H1 (cell line): ENCODE measurements at regions not wholly inside any gene's neighbourhood (a gene's known extent, or its start where the extent isn't known, plus 50 kb on each side); places are given as distances from the start of the nearest gene placed in this dataset.

ENCODE experiments used
- CTCF ChIA-PET: fragments of 300-600 bp; sonication (Branson Sonifier 250); formaldehyde crosslinking; loops from one replicate; lab custom pipeline; 2021; ENCODE audit not compliant: partially characterized antibody; lab: Charles Lee
- POLR2A ChIA-PET: fragments of 300-600 bp; sonication (Branson Sonifier 250); formaldehyde crosslinking; loops from one replicate; lab custom pipeline; 2021; ENCODE audit warnings: inconsistent platforms; ENCODE audit not compliant: partially characterized antibody; lab: Charles Lee
- DNase-seq, 2 experiments: peaks; one replicate each; pipeline versions ENCODE4 v3.0.0 to v3.0.0-alpha.2; 2010 to 2022; ENCODE audit warnings: low spot score in 2 of 2, low read depth in 1 of 2, mixed read lengths in 1 of 2
- FAIRE-seq: peaks from 2 replicates; lab custom pipeline; 2011; peaks lifted over from hg19 to GRCh38; lab: Jason Lieb, UNC
- H2AFZ ChIP-seq: 2 replicates; pipeline ENCODE4 v1.8.1; 2012; ENCODE audit warnings: low read length, inconsistent platforms
- H2AK5ac ChIP-seq: 2 replicates; pipeline ENCODE4 v1.6.1; 2013; ENCODE audit warnings: low read depth, low read length
- H2BK120ac ChIP-seq: replicated peaks from 2 replicates; pipeline ENCODE3; 2013; ENCODE audit warnings: low read depth, low read length, inconsistent platforms
- H2BK12ac ChIP-seq: 2 replicates; pipeline ENCODE4 v1.6.1; 2013; ENCODE audit warnings: low read depth, low read length
- H2BK15ac ChIP-seq: 2 replicates; pipeline ENCODE4 v1.6.1; 2013; ENCODE audit warnings: low read length
- H2BK20ac ChIP-seq: 2 replicates; pipeline ENCODE4 v1.6.1; 2013; ENCODE audit warnings: low read length
- H2BK5ac ChIP-seq: 2 replicates; pipeline ENCODE4 v1.6.1; 2013; ENCODE audit warnings: low read depth, low read length
- H3K14ac ChIP-seq: 2 replicates; pipeline ENCODE4 v1.6.1; 2013; ENCODE audit warnings: inconsistent platforms; ENCODE audit not compliant: insufficient read length
- H3K18ac ChIP-seq: 2 replicates; pipeline ENCODE4 v1.6.1; 2013; ENCODE audit warnings: low read length; ENCODE audit errors: extremely low read depth
- H3K23ac ChIP-seq: 2 replicates; pipeline ENCODE4 v1.6.1; 2013; ENCODE audit warnings: inconsistent platforms; ENCODE audit not compliant: insufficient read length
- H3K23me2 ChIP-seq: 2 replicates; pipeline ENCODE4 v1.6.1; 2013; ENCODE audit warnings: low read depth, low read length
- H3K27ac ChIP-seq: 2 replicates; pipeline ENCODE4 v1.6.1; 2011; ENCODE audit warnings: low read depth, low read length, inconsistent platforms
- H3K27me3 ChIP-seq, 4 experiments: replicated peaks in 1 of 4; 1 replicate in 1 of 4; 2 replicates in 3 of 4; pipeline versions ENCODE4 v1.6.1 to v1.8.1; 2011 to 2013; ENCODE audit warnings: low read length in 3 of 4, mild to moderate bottlenecking in 3 of 4, inconsistent platforms in 2 of 4, mixed read lengths in 2 of 4, moderate library complexity in 1 of 4; ENCODE audit not compliant: control insufficient read depth in 3 of 4, insufficient read depth in 3 of 4; ENCODE audit errors: extremely low read depth in 1 of 4
- H3K36me3 ChIP-seq, 4 experiments: 2 replicates each; pipeline versions ENCODE4 v1.6.1 to v1.8.1; 2011 to 2013; ENCODE audit warnings: mild to moderate bottlenecking in 4 of 4, low read length in 3 of 4, moderate library complexity in 2 of 4, control low read depth in 1 of 4, inconsistent platforms in 1 of 4; ENCODE audit not compliant: insufficient read depth in 4 of 4, control insufficient read depth in 2 of 4
- H3K4ac ChIP-seq: replicated peaks from 2 replicates; pipeline ENCODE3; 2013; ENCODE audit warnings: low read length, low read depth, mixed read lengths, inconsistent platforms; ENCODE audit not compliant: insufficient read length
- H3K4me1 ChIP-seq, 4 experiments: replicated peaks in 1 of 4; 1 replicate in 1 of 4; 2 replicates in 3 of 4; pipeline versions ENCODE4 v1.6.1 to v1.8.1; 2011 to 2013; ENCODE audit warnings: low read length in 3 of 4, inconsistent platforms in 2 of 4, mixed read lengths in 1 of 4; ENCODE audit not compliant: insufficient read depth in 4 of 4, control insufficient read depth in 3 of 4
- H3K4me2 ChIP-seq, 2 experiments: 2 replicates each; pipeline versions ENCODE4 v1.6.1 to v1.8.1; 2011 to 2013; ENCODE audit warnings: low read depth in 2 of 2, low read length in 2 of 2, control low read depth in 1 of 2, inconsistent platforms in 1 of 2, mild to moderate bottlenecking in 1 of 2; ENCODE audit not compliant: insufficient read depth in 1 of 2
- H3K4me3 ChIP-seq, 4 experiments: fragments of 200-600, 300-600 bp in 1 of 4; sonication (generic), shearing (Covaris generic), sonication (Bioruptor Twin) in 1 of 4; 2 replicates each; pipeline versions ENCODE4 v1.5.1 to v1.8.1; 2011 to 2016; ENCODE audit warnings: low read length in 4 of 4, low read depth in 3 of 4, control low read depth in 2 of 4, inconsistent platforms in 2 of 4, mild to moderate bottlenecking in 2 of 4, mixed read lengths in 1 of 4, moderate library complexity in 1 of 4; ENCODE audit not compliant: insufficient read depth in 2 of 4; ENCODE audit errors: extremely low read depth in 1 of 4
- H3K56ac ChIP-seq: replicated peaks from 2 replicates; pipeline ENCODE3; 2013; ENCODE audit warnings: low read depth, mild to moderate bottlenecking, mixed read lengths, low read length, inconsistent platforms; ENCODE audit not compliant: insufficient read length
- H3K79me1 ChIP-seq: 2 replicates; pipeline ENCODE4 v1.6.1; 2013; ENCODE audit warnings: low read depth, low read length, control low read depth
- H3K79me2 ChIP-seq, 2 experiments: 2 replicates each; pipeline versions ENCODE4 v1.6.1 to v1.8.1; 2012 to 2013; ENCODE audit warnings: low read length in 2 of 2, mild to moderate bottlenecking in 2 of 2, inconsistent platforms in 1 of 2; ENCODE audit not compliant: insufficient read depth in 2 of 2, control insufficient read depth in 1 of 2
- H3K9ac ChIP-seq, 4 experiments: replicated peaks in 1 of 4; 1 replicate in 1 of 4; 2 replicates in 3 of 4; pipeline versions ENCODE4 v1.6.1 to v1.8.1; 2011 to 2013; ENCODE audit warnings: low read depth in 3 of 4, low read length in 3 of 4, control low read depth in 2 of 4, mild to moderate bottlenecking in 2 of 4, moderate library complexity in 2 of 4, inconsistent platforms in 1 of 4; ENCODE audit errors: extremely low read depth in 1 of 4
- H3K9me3 ChIP-seq, 2 experiments: 2 replicates each; pipeline versions ENCODE4 v1.6.1 to v1.8.1; 2012 to 2013; ENCODE audit warnings: mild to moderate bottlenecking in 2 of 2, moderate library complexity in 2 of 2, control low read depth in 1 of 2, inconsistent platforms in 1 of 2, low read depth in 1 of 2, low read length in 1 of 2, mixed read lengths in 1 of 2; ENCODE audit not compliant: insufficient read depth in 2 of 2
- H4K20me1 ChIP-seq, 2 experiments: replicated peaks in 1 of 2; 2 replicates each; pipeline versions ENCODE3 to v1.8.1; 2011 to 2013; ENCODE audit warnings: inconsistent platforms in 2 of 2, low read length in 2 of 2, mild to moderate bottlenecking in 1 of 2; ENCODE audit not compliant: insufficient read depth in 2 of 2, control insufficient read depth in 1 of 2
- H4K5ac ChIP-seq: 2 replicates; pipeline ENCODE4 v1.6.1; 2013; ENCODE audit warnings: low read length, low read depth, mixed read lengths, inconsistent platforms; ENCODE audit not compliant: insufficient read length
- H4K8ac ChIP-seq: 2 replicates; pipeline ENCODE4 v1.8.0; 2013; ENCODE audit warnings: mild to moderate bottlenecking, moderate library complexity, low read length, inconsistent platforms; ENCODE audit not compliant: insufficient read depth; ENCODE audit errors: extremely low read depth
- H4K91ac ChIP-seq: replicated peaks from 2 replicates; pipeline ENCODE3; 2013; ENCODE audit warnings: low read length, mixed read lengths, inconsistent platforms; ENCODE audit not compliant: insufficient read length
- POU5F1 ChIP-seq: IDR thresholded peaks from 2 replicates; pipeline ENCODE4 v1.6.1; 2011; ENCODE audit warnings: low read depth, mild to moderate bottlenecking, low read length, moderate library complexity
- TEAD4 ChIP-seq: IDR thresholded peaks from 2 replicates; pipeline ENCODE4 v1.6.1; 2012; ENCODE audit warnings: low read depth, low read length, inconsistent platforms, mixed read lengths
- WGBS, 2 experiments: shearing (Covaris generic) in 1 of 2; methylation state at CpG; one replicate each; pipeline versions ENCODE4 v1.1.6 to v1.1.7; 2013 to 2015; ENCODE audit warnings: low lambda C conversion rate in 2 of 2, mixed read lengths in 2 of 2, inconsistent platforms in 1 of 2, low coverage in 1 of 2, missing lambda C conversion rate in 1 of 2; ENCODE audit not compliant: insufficient replicate concordance in 2 of 2, insufficient coverage in 1 of 2, insufficient read length in 1 of 2; ENCODE audit errors: extremely low coverage in 1 of 2, missing lambda C conversion rate in 1 of 2; 5-methylcytosine and 5-hydroxymethylcytosine counted together

DNA sequence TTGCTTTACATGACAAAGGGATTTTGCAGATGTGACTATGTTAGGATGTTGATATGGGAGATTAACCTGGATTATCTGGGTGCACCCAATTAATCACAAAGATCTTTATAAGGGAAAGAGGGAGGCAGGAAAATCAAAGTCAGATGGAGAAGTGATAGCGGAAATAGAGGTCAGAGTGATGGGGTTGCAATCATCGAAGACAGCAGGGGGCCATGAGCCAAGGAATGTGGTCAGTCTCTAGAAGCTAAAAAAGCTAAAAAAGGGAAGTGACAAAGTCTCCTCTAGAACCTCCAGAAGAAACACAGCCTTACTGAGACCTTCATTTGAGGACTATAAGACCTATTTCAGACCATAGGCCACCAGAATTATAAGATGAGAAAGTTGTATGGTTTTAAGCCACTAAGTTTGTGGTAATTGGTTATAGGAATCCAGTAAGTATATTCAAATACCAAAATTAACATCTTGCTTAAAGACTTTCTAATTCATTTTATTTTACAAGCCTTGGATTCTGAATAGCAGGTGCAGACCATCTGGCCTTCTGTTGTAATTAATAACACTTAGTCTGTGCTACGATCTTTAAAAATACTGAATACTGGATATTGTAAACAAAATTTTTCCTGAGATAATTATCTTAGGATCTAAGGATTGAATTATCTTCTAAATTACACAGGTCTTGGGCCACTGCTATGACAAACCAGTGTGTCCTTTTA lies 493.4 kb upstream of the PCDH20 start:
- H4K5ac ChIP-seq = no peak overlapping the region
- H3K4me2 ChIP-seq = no peak overlapping the region
- H3K27me3 ChIP-seq = no peaks in the 10 kb centered on the region
- H3K18ac ChIP-seq = no peak overlapping the region
- H4K91ac ChIP-seq = no peak overlapping the region
- H3K23ac ChIP-seq = no peak overlapping the region
- H2BK5ac ChIP-seq = no peak overlapping the region
- H3K14ac ChIP-seq = no peak overlapping the region
- no peaks in the 10 kb centered on the region for H3K9me3 ChIP-seq
- H3K4ac ChIP-seq = no peak overlapping the region
- no peaks in the 10 kb centered on the region for H3K36me3 ChIP-seq
- peaks cover 0 to 3% (median 0%) of the 10 kb centered on the region in 4 experiments; a peak in 1 of 7 replicates for H3K4me1 ChIP-seq
- no peak overlapping the region for H2BK20ac ChIP-seq
- H3K27ac ChIP-seq = no peak overlapping the region
- no peak overlapping the region for H2AFZ ChIP-seq
- no peak overlapping the region for H2AK5ac ChIP-seq
- H3K56ac ChIP-seq = no peak overlapping the region
- no peaks in the 10 kb centered on the region for H3K79me2 ChIP-seq
- H2BK15ac ChIP-seq = no peak overlapping the region
- no peaks in the 10 kb centered on the region for H3K23me2 ChIP-seq
- H3K79me1 ChIP-seq = no peaks in the 10 kb centered on the region
- H3K4me3 ChIP-seq = no peak overlapping the region
- H2BK120ac ChIP-seq = no peak overlapping the region
- ChIA-PET CTCF (no interaction called here), POLR2A (no interaction called here)
- no peak overlapping the region for H2BK12ac ChIP-seq
- 87% methylated on average over 3 of the region's 3 CpGs; no CpG with 5 or more reads in 1 of the 2 experiments for WGBS, 2 experiments
- no peak for FAIRE-seq
- H4K8ac ChIP-seq = no peak overlapping the region
- H4K20me1 ChIP-seq = no peaks in the 10 kb centered on the region
- H3K9ac ChIP-seq = no peak overlapping the region
- 0 out of 2 replicates have a peak, but pooled peaks have one; percentile 13 for TF ChIP-seq TEAD4
- no peak for TF ChIP-seq POU5F1
- TF ChIP-seq, all 59 proteins: peak for 1
- DNase-seq = no peak
